HG03442 (cell line): ENCODE measurements at regions not wholly inside any gene's neighbourhood (a gene's known extent, or its start where the extent isn't known, plus 50 kb on each side); places are given as distances from the start of the nearest gene placed in this dataset.

Experiments used
- ATAC-seq: cut with Tn5 transposase; IDR thresholded peaks from one replicate; pipeline ENCODE4 v1.9.1; 2021; ENCODE audit warnings: mild to moderate bottlenecking, moderate library complexity; ENCODE audit not compliant: unreplicated experiment

GRCh38 chr3:44074181-44074580, 167.5 kb upstream of the TOPAZ1 start:
- no peak for ATAC-seq

GRCh38 chr3:44076221-44076829, 165.4 kb upstream of the TOPAZ1 start:
- no peak for ATAC-seq

- ATAC-seq: no peak
Measured at GRCh38 chr3:44077267-44077666, 164.4 kb upstream of the TOPAZ1 start.

GRCh38 chr3:44078863-44079262, 162.8 kb upstream of the TOPAZ1 start:
- ATAC-seq: no peak

GRCh38 chr3:44079916-44080315, 161.8 kb upstream of the TOPAZ1 start:
- no peak for ATAC-seq

- ATAC-seq: no peak
Measured at GRCh38 chr3:44080474-44081072, 161.1 kb upstream of the TOPAZ1 start.

- ATAC-seq: no peak
Measured at GRCh38 chr3:44090036-44090435, 151.7 kb upstream of the TOPAZ1 start.

- ATAC-seq: no peak
Measured at GRCh38 chr3:44092497-44092896, 149.2 kb upstream of the TOPAZ1 start.

- no peak for ATAC-seq
Measured at GRCh38 chr3:44093531-44093930, 148.2 kb upstream of the TOPAZ1 start.

- ATAC-seq: no peak
Measured at GRCh38 chr3:44098656-44099415, 142.8 kb upstream of the TOPAZ1 start.

- no peak for ATAC-seq
Measured at GRCh38 chr3:44099566-44100297, 142.0 kb upstream of the TOPAZ1 start.

- ATAC-seq: no peak
Measured at GRCh38 chr3:44100298-44100695, 141.4 kb upstream of the TOPAZ1 start.

GRCh38 chr3:44104043-44104442, 137.6 kb upstream of the TOPAZ1 start:
- ATAC-seq: no peak

GRCh38 chr3:44104668-44105321, 136.9 kb upstream of the TOPAZ1 start:
- ATAC-seq: peak; percentile 99

- ATAC-seq: no peak
Measured at GRCh38 chr3:44105571-44105970, 136.1 kb upstream of the TOPAZ1 start.

- ATAC-seq: no peak
Measured at GRCh38 chr3:44106756-44107155, 134.9 kb upstream of the TOPAZ1 start.

GRCh38 chr3:44108481-44108880, 133.2 kb upstream of the TOPAZ1 start:
- ATAC-seq: no peak

- ATAC-seq: no peak
Measured at GRCh38 chr3:44109771-44110361, 131.8 kb upstream of the TOPAZ1 start.

- ATAC-seq: no peak
Measured at GRCh38 chr3:44110648-44111047, 131.0 kb upstream of the TOPAZ1 start.

GRCh38 chr3:44111482-44111881, 130.2 kb upstream of the TOPAZ1 start:
- ATAC-seq: no peak

- ATAC-seq: peak; percentile 50
Measured at GRCh38 chr3:44114142-44114541, 127.5 kb upstream of the TOPAZ1 start.
